PC-9 (cell line): ENCODE measurements at regions not wholly inside any gene's neighbourhood (a gene's known extent, or its start where the extent isn't known, plus 50 kb on each side); places are given as distances from the start of the nearest gene placed in this dataset.

Experiments
- BruUV-seq: library from RNA; stranded (reverse); fragments of 400-500 nt; replicated peaks from 2 replicates; lab custom pipeline; 2021; lab: Mats Ljungman, UMichigan
- CTCF ChIA-PET: fragments of 300-600 bp; sonication (Branson Sonifier 250); formaldehyde crosslinking; loops from one replicate; lab custom pipeline; 2022; ENCODE audit warnings: antibody characterized with exemption; lab: Charles Lee
- POLR2A ChIA-PET: fragments of 300-600 bp; sonication (Branson Sonifier 250); formaldehyde crosslinking; loops from one replicate; lab custom pipeline; 2022; ENCODE audit warnings: antibody characterized with exemption; ENCODE audit not compliant: unreplicated experiment; lab: Charles Lee
- DNase-seq, 2 experiments: peaks; one replicate each; pipeline versions ENCODE4 v3.0.0 to v3.0.0-alpha.2; 2015 to 2022; ENCODE audit warnings: mixed read lengths in 1 of 2
- H2AFZ ChIP-seq: fragments of 200-600 bp; sonication (generic); 2 replicates; pipeline ENCODE4 v1.8.1; 2017; ENCODE audit warnings: antibody characterized with exemption
- H3F3A ChIP-seq: fragments of 200-600 bp; sonication (generic); 2 replicates; pipeline ENCODE4 v1.8.1; 2017; ENCODE audit warnings: antibody characterized with exemption, mild to moderate bottlenecking, low read depth; ENCODE audit not compliant: insufficient read depth
- H3K27ac ChIP-seq: fragments of 200-600 bp; sonication (generic); 2 replicates; pipeline ENCODE4 v1.6.1; 2016; ENCODE audit warnings: mixed run types
- H3K27me3 ChIP-seq: fragments of 200-600 bp; sonication (generic); 2 replicates; pipeline ENCODE4 v1.6.1; 2016; ENCODE audit warnings: low read depth, mixed run types; ENCODE audit not compliant: insufficient read depth
- H3K36me3 ChIP-seq: fragments of 200-600 bp; sonication (generic); 2 replicates; pipeline ENCODE4 v1.6.1; 2016; ENCODE audit warnings: low read depth, mixed run types
- H3K4me1 ChIP-seq: fragments of 200-600 bp; sonication (generic); replicated peaks from 2 replicates; pipeline ENCODE4 v1.6.1; 2016; ENCODE audit warnings: mixed run types; ENCODE audit not compliant: insufficient read depth
- H3K4me2 ChIP-seq: fragments of 200-600 bp; sonication (generic); 2 replicates; pipeline ENCODE4 v1.6.1; 2017; ENCODE audit warnings: mixed run types
- H3K4me3 ChIP-seq: fragments of 200-600 bp; sonication (generic); 2 replicates; pipeline ENCODE4 v1.6.1; 2016; ENCODE audit warnings: mixed run types
- H3K79me2 ChIP-seq: fragments of 200-600 bp; sonication (generic); 2 replicates; pipeline ENCODE4 v1.6.1; 2017; ENCODE audit warnings: low read depth, mixed run types
- H3K9me2 ChIP-seq: fragments of 200-600 bp; sonication (generic); 2 replicates; pipeline ENCODE4 v1.8.1; 2017; ENCODE audit warnings: mild to moderate bottlenecking; ENCODE audit not compliant: insufficient read depth
- H3K9me3 ChIP-seq: fragments of 200-600 bp; sonication (generic); 2 replicates; pipeline ENCODE4 v1.8.1; 2016; ENCODE audit warnings: low read depth; ENCODE audit not compliant: insufficient read depth
- H4K20me1 ChIP-seq: fragments of 200-600 bp; sonication (generic); 2 replicates; pipeline ENCODE4 v1.8.1; 2017; ENCODE audit not compliant: insufficient read depth
- CTCF ChIP-seq: fragments of 200-600 bp; sonication (generic); conservative IDR thresholded peaks from 2 replicates; pipeline ENCODE4 v1.6.1; 2017; ENCODE audit warnings: mixed run types, antibody characterized with exemption, mild to moderate bottlenecking, moderate library complexity
- EZH2 ChIP-seq: fragments of 200-600 bp; sonication (generic); IDR thresholded peaks from 2 replicates; pipeline ENCODE4 v1.8.0; 2017; ENCODE audit warnings: antibody characterized with exemption, low read depth
- intact Hi-C: fragments of 100-400 bp; cut with micrococcal nuclease; formaldehyde crosslinking; loops from one replicate; pipeline ENCODE4 v1.10.0; 2022; ENCODE audit not compliant: unreplicated experiment

GRCh38 chr11:41849250-41849649, 389.8 kb upstream of the LRRC4C start:
- H3K36me3 ChIP-seq = no peaks in the 10 kb centered on the region
- H3K79me2 ChIP-seq = no peaks in the 10 kb centered on the region
- ChIA-PET POLR2A (no interaction called here), CTCF (no interaction called here)
- no peak overlapping the region for H3K4me3 ChIP-seq
- no peak overlapping the region for H3K27ac ChIP-seq
- H3K27me3 ChIP-seq = no peaks in the 10 kb centered on the region
- H3K4me1 ChIP-seq = no peaks in the 10 kb centered on the region
- no peaks in the 10 kb centered on the region for H3K9me2 ChIP-seq
- TF ChIP-seq EZH2 = no peak
- TF ChIP-seq CTCF = no peak
- H3F3A ChIP-seq = no peaks in the 10 kb centered on the region
- no peaks in the 10 kb centered on the region; the same call in 1 of the 2 replicates for H4K20me1 ChIP-seq
- H3K4me2 ChIP-seq = no peak overlapping the region
- intact Hi-C loops = no loop called here
- BruUV-seq = no TSS peak
- no peaks in the 10 kb centered on the region for H3K9me3 ChIP-seq
- no peak overlapping the region for H2AFZ ChIP-seq
- DNase-seq = no peak

DNA sequence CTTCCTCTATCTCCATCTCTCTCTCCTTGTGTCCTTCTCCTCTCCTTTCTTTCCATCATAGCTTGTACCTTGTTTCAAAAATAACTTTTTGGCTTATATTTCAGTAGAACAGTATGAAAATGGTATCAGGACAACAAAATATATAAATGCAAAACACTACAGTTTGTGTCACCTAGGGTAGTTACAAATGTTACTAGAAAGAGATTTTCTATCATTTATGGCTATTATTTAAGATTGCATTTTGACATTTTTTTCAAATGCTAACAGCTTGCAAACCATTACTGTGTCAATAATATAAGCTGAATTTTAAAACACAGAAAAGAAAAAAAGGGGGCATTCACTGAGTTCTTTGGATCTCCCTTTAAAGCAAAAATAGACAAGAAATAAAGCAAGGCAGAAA, 392.3 kb upstream of the LRRC4C start:
- H3K27me3 ChIP-seq = no peaks in the 10 kb centered on the region
- no peak overlapping the region for H3K4me2 ChIP-seq
- H3K9me2 ChIP-seq = no peaks in the 10 kb centered on the region
- POLR2A ChIA-PET = no interaction called here
- BruUV-seq = no TSS peak
- H3K4me1 ChIP-seq = no peaks in the 10 kb centered on the region
- H4K20me1 ChIP-seq = no peaks in the 10 kb centered on the region
- H3K9me3 ChIP-seq = no peaks in the 10 kb centered on the region
- no peaks in the 10 kb centered on the region for H3K36me3 ChIP-seq
- DNase-seq = no peak
- H3F3A ChIP-seq = no peaks in the 10 kb centered on the region
- no peak overlapping the region for H2AFZ ChIP-seq
- H3K79me2 ChIP-seq = no peaks in the 10 kb centered on the region
- CTCF ChIA-PET = no interaction called here
- TF ChIP-seq EZH2 (no peak), CTCF (no peak)
- H3K4me3 ChIP-seq = no peak overlapping the region
- intact Hi-C loops = no loop called here
- no peak overlapping the region for H3K27ac ChIP-seq

GRCh38 chr11:41861838-41862237, 402.4 kb upstream of the LRRC4C start:
- no TSS peak for BruUV-seq
- H4K20me1 ChIP-seq = no peaks in the 10 kb centered on the region
- POLR2A ChIA-PET = no interaction called here
- intact Hi-C loops = no loop called here
- H3K27ac ChIP-seq = no peak overlapping the region
- no peak overlapping the region for H3K4me3 ChIP-seq
- no peaks in the 10 kb centered on the region for H3K36me3 ChIP-seq
- H3F3A ChIP-seq = no peaks in the 10 kb centered on the region
- TF ChIP-seq CTCF (no peak), EZH2 (no peak)
- no peaks in the 10 kb centered on the region for H3K9me3 ChIP-seq
- CTCF ChIA-PET = no interaction called here
- H2AFZ ChIP-seq = no peak overlapping the region
- 0 out of 2 replicates have a peak, but pooled peaks cover 7% of the 10 kb centered on the region for H3K27me3 ChIP-seq
- H3K9me2 ChIP-seq = no peaks in the 10 kb centered on the region
- no peak overlapping the region for H3K4me2 ChIP-seq
- H3K4me1 ChIP-seq = no peaks in the 10 kb centered on the region
- DNase-seq = no peak
- no peaks in the 10 kb centered on the region for H3K79me2 ChIP-seq
